ENCODE measurements at regions not wholly inside any gene's neighbourhood (a gene's known extent, or its start where the extent isn't known, plus 50 kb on each side); places are given as distances from the start of the nearest gene placed in this dataset.

GRCh38 chr18:78448591-78448990 is 531.0 kb upstream of the SALL3 start:
- H3K9me3 ChIP-seq: peaks cover 0 to 6% (median 0%) of the 10 kb centered on the region in 4 donors
- no peaks in the 10 kb centered on the region for H3K36me3 ChIP-seq
- H3K27me3 ChIP-seq: no peaks in the 10 kb centered on the region
- no peaks in the 10 kb centered on the region for H3K4me1 ChIP-seq
- TF ChIP-seq POLR2A (IDR thresholded peaks at IDR 0.05): no peak
- TF ChIP-seq CTCF (IDR thresholded peaks at IDR 0.05): no peak
- H3K4me3 ChIP-seq: no peak overlapping the region
- DNase-seq: no peak
- no peak overlapping the region for H3K27ac ChIP-seq

DNA sequence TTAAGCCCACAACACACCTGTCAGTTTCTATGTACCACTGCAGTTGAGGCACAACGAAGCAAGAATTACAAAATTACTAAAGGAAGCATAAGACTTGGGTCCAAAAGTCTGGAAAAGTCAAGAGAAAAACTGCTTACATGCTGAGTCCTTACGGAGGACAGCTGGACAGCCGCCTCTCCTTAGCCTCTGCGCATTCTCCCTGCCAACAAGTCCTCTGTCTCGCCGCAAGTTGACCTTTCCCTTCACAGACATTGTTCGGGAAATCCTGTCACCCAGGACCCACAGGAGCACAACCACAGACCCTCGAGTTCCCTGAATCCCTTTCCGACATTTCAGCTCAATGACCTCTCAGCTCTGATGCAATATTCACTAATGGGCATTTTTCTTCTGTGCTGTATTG is 525.4 kb upstream of the SALL3 start:
- Histone ChIP-seq H3K36me3 (no peaks in the 10 kb centered on the region), H3K4me3 (no peak overlapping the region), H3K27ac (no peak overlapping the region), H3K27me3 (no peaks in the 10 kb centered on the region), H3K9me3 (peaks cover 0 to 6% (median 0%) of the 10 kb centered on the region in 4 donors), H3K4me1 (no peaks in the 10 kb centered on the region)
- TF ChIP-seq CTCF (IDR thresholded peaks at IDR 0.05) (no peak), POLR2A (IDR thresholded peaks at IDR 0.05) (no peak)
- no peak for DNase-seq

GRCh38 chr18:78455386-78455785 is 524.2 kb upstream of the SALL3 start:
- Histone ChIP-seq H3K36me3 (no peaks in the 10 kb centered on the region), H3K27ac (no peak overlapping the region), H3K4me3 (no peak overlapping the region), H3K27me3 (no peaks in the 10 kb centered on the region), H3K9me3 (no peaks in the 10 kb centered on the region), H3K4me1 (no peaks in the 10 kb centered on the region)
- TF ChIP-seq POLR2A (IDR thresholded peaks at IDR 0.05): no peak
- TF ChIP-seq CTCF (IDR thresholded peaks at IDR 0.05): no peak
- DNase-seq: no peak

DNA sequence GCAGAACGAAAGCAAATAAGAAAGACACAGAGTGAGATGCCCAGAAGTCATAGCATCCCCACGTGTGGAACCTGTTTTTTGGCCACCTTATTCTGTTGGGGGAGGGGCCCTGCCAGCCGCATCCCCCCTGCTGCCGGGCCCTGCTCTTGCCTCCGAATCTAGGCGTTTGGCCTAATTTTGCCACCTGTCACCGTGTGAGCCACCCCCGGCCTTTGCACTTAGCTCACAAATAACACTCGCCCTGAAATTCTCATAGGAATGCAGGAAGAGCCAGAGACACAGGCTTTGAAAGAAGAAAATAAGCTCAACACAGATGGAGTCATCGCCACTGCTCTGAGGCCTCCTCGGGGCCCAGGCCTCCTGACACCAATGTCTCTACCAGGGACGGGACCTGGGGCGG is 522.6 kb upstream of the SALL3 start:
- no peak overlapping the region for H3K4me3 ChIP-seq
- H3K27me3 ChIP-seq: no peaks in the 10 kb centered on the region
- no peaks in the 10 kb centered on the region for H3K4me1 ChIP-seq
- TF ChIP-seq POLR2A (IDR thresholded peaks at IDR 0.05) (no peak), CTCF (IDR thresholded peaks at IDR 0.05) (no peak)
- DNase-seq: no peak
- H3K36me3 ChIP-seq: no peaks in the 10 kb centered on the region
- H3K9me3 ChIP-seq: no peaks in the 10 kb centered on the region
- H3K27ac ChIP-seq: no peak overlapping the region

- TF ChIP-seq POLR2A (IDR thresholded peaks at IDR 0.05): no peak
- TF ChIP-seq CTCF (IDR thresholded peaks at IDR 0.05): no peak
- Histone ChIP-seq H3K4me1 (no peaks in the 10 kb centered on the region), H3K9me3 (no peaks in the 10 kb centered on the region), H3K4me3 (no peak overlapping the region), H3K27me3 (no peaks in the 10 kb centered on the region), H3K27ac (no peak overlapping the region), H3K36me3 (no peaks in the 10 kb centered on the region)
- DNase-seq: no peak
These were observed 521.9 kb upstream of the SALL3 start for GRCh38 chr18:78457731-78458130.

- Histone ChIP-seq H3K4me3 (no peak overlapping the region), H3K27ac (no peak overlapping the region), H3K9me3 (no peaks in the 10 kb centered on the region), H3K27me3 (no peaks in the 10 kb centered on the region), H3K4me1 (no peaks in the 10 kb centered on the region), H3K36me3 (no peaks in the 10 kb centered on the region)
- TF ChIP-seq CTCF (IDR thresholded peaks at IDR 0.05) (no peak), POLR2A (IDR thresholded peaks at IDR 0.05) (no peak)
- no peak for DNase-seq
These were observed 521.3 kb upstream of the SALL3 start for GRCh38 chr18:78458356-78458755.
